Large intestine (tissue), 3 donors: ENCODE measurements at regions not wholly inside any gene's neighbourhood (a gene's known extent, or its start where the extent isn't known, plus 50 kb on each side); places are given as distances from the start of the nearest gene placed in this dataset.
"Not testable (repeated sequence)": the region's sequence is repeated elsewhere in the genome, so short reads cannot be mapped to it uniquely, and the experiment has no call there.

Source experiments
- DNase-seq, 2 donors: peaks; one replicate each; pipeline versions ENCODE4 v3.0.0 to v3.0.0-alpha.2; 2013
- H3K27ac ChIP-seq: one replicate; pipeline ENCODE4 v1.5.1; 2013; ENCODE audit warnings: low read length
- H3K27me3 ChIP-seq: 2 replicates; pipeline ENCODE4 v1.6.1; 2013; ENCODE audit warnings: low read length; ENCODE audit not compliant: control insufficient read depth, insufficient read depth
- H3K36me3 ChIP-seq: 2 replicates; pipeline ENCODE4 v1.6.1; 2013; ENCODE audit warnings: low read length; ENCODE audit not compliant: control insufficient read depth, insufficient read depth
- H3K4me1 ChIP-seq: one replicate; pipeline ENCODE4 v1.6.1; 2013; ENCODE audit warnings: low read length; ENCODE audit not compliant: control insufficient read depth, insufficient read depth
- H3K4me3 ChIP-seq: one replicate; pipeline ENCODE4 v1.5.1; 2013; ENCODE audit warnings: low read length
- H3K9me3 ChIP-seq: one replicate; pipeline ENCODE4 v1.6.1; 2013; ENCODE audit warnings: mild to moderate bottlenecking, low read depth, low read length, moderate library complexity; ENCODE audit not compliant: control insufficient read depth
- WGBS: methylation state at CpG from one replicate; pipeline ENCODE4 v1.1.5; 2013; ENCODE audit warnings: low lambda C conversion rate; ENCODE audit not compliant: insufficient coverage; 5-methylcytosine and 5-hydroxymethylcytosine counted together

- no peaks in the 10 kb centered on the region for H3K27me3 ChIP-seq
- no peaks in the 10 kb centered on the region for H3K4me1 ChIP-seq
- H3K4me3 ChIP-seq = no peak overlapping the region
- H3K9me3 ChIP-seq = no peaks in the 10 kb centered on the region
- no peak overlapping the region for H3K27ac ChIP-seq
- no peak for DNase-seq
- H3K36me3 ChIP-seq = no peaks in the 10 kb centered on the region
Measured at GRCh38 chr16:59645194-59645593, 911.1 kb upstream of the GOT2 start.

GRCh38 chr16:59635674-59636073, 901.6 kb upstream of the GOT2 start:
- DNase-seq = no peak
- Histone ChIP-seq H3K27me3 (no peaks in the 10 kb centered on the region), H3K9me3 (no peaks in the 10 kb centered on the region), H3K4me3 (no peak overlapping the region), H3K27ac (no peak overlapping the region), H3K36me3 (no peaks in the 10 kb centered on the region), H3K4me1 (no peaks in the 10 kb centered on the region)

GRCh38 chr16:59634951-59635350, 900.8 kb upstream of the GOT2 start:
- no peaks in the 10 kb centered on the region for H3K36me3 ChIP-seq
- no peak for DNase-seq
- 60% methylated on average over 1 of the region's 1 CpG for WGBS

GRCh38 chr16:59634004-59634579, 900.0 kb upstream of the GOT2 start:
- Histone ChIP-seq H3K9me3 (no peaks in the 10 kb centered on the region), H3K4me1 (no peaks in the 10 kb centered on the region), H3K36me3 (no peaks in the 10 kb centered on the region), H3K4me3 (no peak overlapping the region), H3K27me3 (no peaks in the 10 kb centered on the region), H3K27ac (no peak overlapping the region)
- WGBS = 90% methylated on average over 2 of the region's 4 CpGs
- no peak for DNase-seq

More at GRCh38 chr16:59634951-59635350, 900.8 kb upstream of the GOT2 start:
- Histone ChIP-seq H3K27ac (no peak overlapping the region), H3K9me3 (no peaks in the 10 kb centered on the region), H3K4me1 (no peaks in the 10 kb centered on the region), H3K4me3 (no peak overlapping the region), H3K27me3 (no peaks in the 10 kb centered on the region)

GRCh38 chr16:59632276-59632855, 898.2 kb upstream of the GOT2 start:
- no peak for DNase-seq
- Histone ChIP-seq H3K27ac (no peak overlapping the region), H3K4me3 (no peak overlapping the region)

GRCh38 chr16:59624381-59624780, 890.3 kb upstream of the GOT2 start:
- not testable (repeated sequence) for DNase-seq, H3K9me3 ChIP-seq, H3K4me1 ChIP-seq, H3K36me3 ChIP-seq, H3K4me3 ChIP-seq, H3K27ac ChIP-seq, H3K27me3 ChIP-seq
- 100% methylated on average over 1 of the region's 2 CpGs for WGBS

More at GRCh38 chr16:59632276-59632855, 898.2 kb upstream of the GOT2 start:
- Histone ChIP-seq H3K9me3 (no peaks in the 10 kb centered on the region), H3K27me3 (no peaks in the 10 kb centered on the region), H3K4me1 (no peaks in the 10 kb centered on the region), H3K36me3 (no peaks in the 10 kb centered on the region)
- 100% methylated on average over 1 of the region's 3 CpGs for WGBS

- no peak for DNase-seq
- H3K36me3 ChIP-seq = no peaks in the 10 kb centered on the region
- WGBS = no CpG with 5 or more reads among the region's 2 CpGs
Measured at GRCh38 chr16:59614466-59615240, 880.5 kb upstream of the GOT2 start.

GRCh38 chr16:59612910-59613620, 878.9 kb upstream of the GOT2 start:
- H3K4me1 ChIP-seq, H3K27me3 ChIP-seq, H3K36me3 ChIP-seq, DNase-seq, H3K27ac ChIP-seq, H3K9me3 ChIP-seq, H3K4me3 ChIP-seq: not testable (repeated sequence)
- 87% methylated on average over 3 of the region's 8 CpGs for WGBS

More at GRCh38 chr16:59614466-59615240, 880.5 kb upstream of the GOT2 start:
- H3K27me3 ChIP-seq = no peaks in the 10 kb centered on the region
- H3K27ac ChIP-seq = no peak overlapping the region
- no peaks in the 10 kb centered on the region for H3K9me3 ChIP-seq
- no peaks in the 10 kb centered on the region for H3K4me1 ChIP-seq
- H3K4me3 ChIP-seq = no peak overlapping the region

GRCh38 chr16:59612094-59612493, 878.0 kb upstream of the GOT2 start:
- WGBS = 100% methylated on average over 1 of the region's 3 CpGs
- H3K27ac ChIP-seq = no peak overlapping the region
- H3K9me3 ChIP-seq = no peaks in the 10 kb centered on the region
- DNase-seq = no peak
- H3K4me3 ChIP-seq = no peak overlapping the region
- no peaks in the 10 kb centered on the region for H3K4me1 ChIP-seq
- no peaks in the 10 kb centered on the region for H3K36me3 ChIP-seq
- H3K27me3 ChIP-seq = no peaks in the 10 kb centered on the region

GRCh38 chr16:59611556-59611955, 877.4 kb upstream of the GOT2 start:
- Histone ChIP-seq H3K27ac (no peak overlapping the region), H3K4me1 (no peaks in the 10 kb centered on the region), H3K36me3 (no peaks in the 10 kb centered on the region), H3K9me3 (no peaks in the 10 kb centered on the region), H3K27me3 (no peaks in the 10 kb centered on the region), H3K4me3 (no peak overlapping the region)
- WGBS = 93% methylated on average over 2 of the region's 3 CpGs
- no peak for DNase-seq
